ENCODE measurements at regions not wholly inside any gene's neighbourhood (a gene's known extent, or its start where the extent isn't known, plus 50 kb on each side); places are given as distances from the start of the nearest gene placed in this dataset.

- TF ChIP-seq, protein P1, sequence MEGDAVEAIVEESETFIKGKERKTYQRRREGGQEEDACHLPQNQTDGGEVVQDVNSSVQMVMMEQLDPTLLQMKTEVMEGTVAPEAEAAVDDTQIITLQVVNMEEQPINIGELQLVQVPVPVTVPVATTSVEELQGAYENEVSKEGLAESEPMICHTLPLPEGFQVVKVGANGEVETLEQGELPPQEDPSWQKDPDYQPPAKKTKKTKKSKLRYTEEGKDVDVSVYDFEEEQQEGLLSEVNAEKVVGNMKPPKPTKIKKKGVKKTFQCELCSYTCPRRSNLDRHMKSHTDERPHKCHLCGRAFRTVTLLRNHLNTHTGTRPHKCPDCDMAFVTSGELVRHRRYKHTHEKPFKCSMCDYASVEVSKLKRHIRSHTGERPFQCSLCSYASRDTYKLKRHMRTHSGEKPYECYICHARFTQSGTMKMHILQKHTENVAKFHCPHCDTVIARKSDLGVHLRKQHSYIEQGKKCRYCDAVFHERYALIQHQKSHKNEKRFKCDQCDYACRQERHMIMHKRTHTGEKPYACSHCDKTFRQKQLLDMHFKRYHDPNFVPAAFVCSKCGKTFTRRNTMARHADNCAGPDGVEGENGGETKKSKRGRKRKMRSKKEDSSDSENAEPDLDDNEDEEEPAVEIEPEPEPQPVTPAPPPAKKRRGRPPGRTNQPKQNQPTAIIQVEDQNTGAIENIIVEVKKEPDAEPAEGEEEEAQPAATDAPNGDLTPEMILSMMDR (IDR thresholded peaks at IDR 0.05; ENCODE audit: poor library complexity, severe bottlenecking) = no peak
- TF ChIP-seq TAF1 (IDR thresholded peaks at IDR 0.05; ENCODE audit: low read depth) (no peak), EZH2 (IDR thresholded peaks at IDR 0.05; ENCODE audit: borderline replicate concordance, insufficient read depth, low read length, poor library complexity, severe bottlenecking) (no peak), SMC3 (conservative IDR thresholded peaks at IDR 0.05; ENCODE audit: poor library complexity) (no peak), MXI1 (conservative IDR thresholded peaks at IDR 0.05; ENCODE audit: poor library complexity, severe bottlenecking) (no peak), RAD21 (conservative IDR thresholded peaks at IDR 0.05) (no peak), EP300 (conservative IDR thresholded peaks at IDR 0.05; ENCODE audit: poor library complexity, severe bottlenecking) (no peak), REST (IDR thresholded peaks at IDR 0.05; ENCODE audit: borderline replicate concordance) (no peak), POLR2AphosphoS5 (IDR thresholded peaks at IDR 0.05) (no peak)
Observed at GRCh38 chr2:215787025-215787424, 226.3 kb downstream of the MREG start.

Measured in neural cell (in vitro differentiated cells).